ENCODE measurements at regions not wholly inside any gene's neighbourhood (a gene's known extent, or its start where the extent isn't known, plus 50 kb on each side); places are given as distances from the start of the nearest gene placed in this dataset.

DNA sequence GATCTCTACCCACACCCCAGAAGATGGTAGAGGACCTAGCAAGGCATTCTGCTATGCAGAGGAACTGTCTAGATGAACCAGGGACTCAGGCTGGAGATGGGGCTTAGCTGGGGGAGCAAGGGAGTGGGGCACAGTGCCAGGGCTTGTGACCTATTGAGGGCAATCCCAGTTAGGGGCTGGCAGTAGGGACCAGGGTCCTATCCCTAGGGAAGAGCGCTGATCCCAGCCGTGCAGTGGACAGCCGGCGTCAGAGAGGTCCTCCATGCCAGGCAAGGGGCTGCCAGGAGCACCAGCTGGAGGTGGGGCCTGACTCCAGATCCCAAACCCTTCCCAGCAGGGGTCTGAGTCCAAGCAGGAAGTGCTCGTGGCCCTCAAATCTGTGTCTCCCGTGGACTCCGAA, 52.7 kb upstream of the NEURL1B start:
- no peaks in the 10 kb centered on the region for H3K9me3 Mint-ChIP-seq
- ATAC-seq (replicated peaks) = no peak
- no peak overlapping the region for H3K27ac Mint-ChIP-seq
- H3K36me3 Mint-ChIP-seq (ENCODE audit: low read depth) = no peaks in the 10 kb centered on the region
- peaks cover 28% of the 10 kb centered on the region for H3K27me3 Mint-ChIP-seq
- H3K4me3 Mint-ChIP-seq = no peak overlapping the region
- no peaks in the 10 kb centered on the region for H3K4me1 Mint-ChIP-seq

GRCh38 chr5:172587061-172587405, 54.0 kb upstream of the NEURL1B start:
- Mint-ChIP-seq H3K4me3 (no peak overlapping the region), H3K4me1 (no peaks in the 10 kb centered on the region), H3K9me3 (no peaks in the 10 kb centered on the region), H3K27ac (no peak overlapping the region), H3K27me3 (peaks cover 33% of the 10 kb centered on the region), H3K36me3 (ENCODE audit: low read depth) (no peaks in the 10 kb centered on the region)
- no peak for ATAC-seq (replicated peaks)

DNA sequence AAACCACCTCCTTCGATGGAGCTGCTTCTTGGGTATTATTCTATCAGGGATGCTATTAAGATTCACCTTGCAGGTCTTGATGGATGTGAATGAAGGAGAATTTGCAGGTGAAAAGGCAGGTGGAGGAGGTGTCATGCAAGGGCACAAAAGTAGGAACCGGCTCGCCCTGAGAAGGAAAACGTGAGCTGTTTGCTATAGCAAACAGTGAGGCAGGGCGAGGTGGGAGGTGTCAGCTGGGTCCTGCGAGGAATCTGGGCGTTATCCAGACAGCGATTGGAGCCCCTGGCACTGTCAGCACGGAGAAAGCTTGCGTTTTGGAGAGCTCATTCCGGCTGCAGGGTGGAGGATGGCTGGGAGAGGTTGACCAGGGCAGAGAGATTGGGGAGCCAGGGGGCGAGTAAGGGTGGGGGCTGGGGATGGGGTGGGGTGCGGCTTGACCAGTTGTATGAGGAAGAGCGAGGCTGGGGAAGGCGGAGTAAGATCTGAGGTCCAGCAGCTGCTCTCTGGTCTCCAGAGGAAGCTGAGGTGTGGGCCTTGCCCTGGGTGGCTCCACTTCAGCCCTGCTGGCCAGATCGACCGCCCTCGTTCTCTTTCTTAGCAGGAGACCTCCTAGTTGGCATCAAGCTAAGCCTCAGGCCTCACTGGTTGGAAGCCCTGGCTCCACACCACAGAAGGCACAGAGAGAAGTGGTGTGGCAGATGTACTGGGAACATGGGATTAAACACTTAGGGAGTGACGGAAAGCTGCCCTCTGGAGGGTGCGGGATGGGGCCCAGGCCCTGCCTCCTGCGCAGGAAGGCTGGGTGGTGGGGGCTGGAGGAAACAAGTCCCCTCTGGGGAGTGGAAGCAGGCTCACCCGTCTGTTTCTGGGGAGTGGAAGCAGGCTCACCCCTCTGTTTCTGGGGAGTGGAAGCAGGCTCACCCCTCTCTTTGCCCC, 54.7 kb upstream of the NEURL1B start:
- H3K27ac Mint-ChIP-seq = no peak overlapping the region
- H3K27me3 Mint-ChIP-seq = peaks cover 34% of the 10 kb centered on the region
- no peaks in the 10 kb centered on the region for H3K4me1 Mint-ChIP-seq
- no peaks in the 10 kb centered on the region for H3K36me3 Mint-ChIP-seq (ENCODE audit: low read depth)
- H3K4me3 Mint-ChIP-seq = no peak overlapping the region
- no peak for ATAC-seq (replicated peaks)
- no peaks in the 10 kb centered on the region for H3K9me3 Mint-ChIP-seq

DNA sequence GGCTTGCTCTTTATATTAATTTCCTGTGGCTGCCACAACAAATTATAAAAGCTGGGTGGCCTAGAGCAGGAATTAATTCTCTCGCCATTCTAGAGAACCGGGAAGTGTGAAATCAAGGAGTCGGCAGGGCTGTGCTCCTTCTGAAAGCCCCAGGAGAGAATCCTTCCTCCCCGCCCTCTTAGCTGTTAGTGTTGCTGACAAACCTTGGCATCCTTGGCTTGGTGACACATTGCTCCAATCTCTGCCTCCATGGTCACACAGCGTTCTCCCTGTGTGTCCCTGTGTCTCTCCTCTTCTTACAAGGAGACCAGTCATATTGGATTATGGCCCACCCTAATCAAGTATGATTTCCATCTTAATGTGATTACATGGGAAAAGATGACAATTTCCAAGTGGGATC, 55.9 kb upstream of the NEURL1B start:
- Mint-ChIP-seq H3K4me3 (no peak overlapping the region), H3K27ac (no peak overlapping the region), H3K36me3 (ENCODE audit: low read depth) (no peaks in the 10 kb centered on the region), H3K27me3 (peaks cover 38% of the 10 kb centered on the region), H3K9me3 (no peaks in the 10 kb centered on the region), H3K4me1 (no peaks in the 10 kb centered on the region)
- ATAC-seq (replicated peaks) = no peak

DNA sequence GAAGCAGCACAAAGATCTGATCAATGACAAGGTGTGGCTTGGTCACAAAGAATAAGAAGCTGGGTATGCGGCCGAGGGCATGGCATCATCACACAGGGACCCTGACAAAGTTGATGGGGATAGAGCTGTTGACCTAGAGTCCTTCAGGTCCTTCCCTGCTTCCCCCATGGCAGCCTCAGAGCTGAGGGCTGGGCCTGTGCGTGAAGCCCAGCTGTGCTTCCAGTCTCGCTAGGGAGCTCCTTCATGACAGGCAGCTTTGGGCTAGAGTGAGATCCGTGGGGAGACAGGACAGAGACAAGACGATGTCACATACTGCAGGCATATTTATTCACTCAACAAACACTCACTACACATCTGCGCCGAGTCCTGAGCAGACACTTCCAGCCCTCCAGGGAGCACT, 56.4 kb upstream of the NEURL1B start:
- no peaks in the 10 kb centered on the region for H3K36me3 Mint-ChIP-seq (ENCODE audit: low read depth)
- no peaks in the 10 kb centered on the region for H3K9me3 Mint-ChIP-seq
- H3K4me1 Mint-ChIP-seq = no peaks in the 10 kb centered on the region
- no peak overlapping the region for H3K4me3 Mint-ChIP-seq
- ATAC-seq (replicated peaks) = no peak
- no peak overlapping the region for H3K27ac Mint-ChIP-seq
- peaks cover 38% of the 10 kb centered on the region for H3K27me3 Mint-ChIP-seq

- H3K4me1 Mint-ChIP-seq = no peaks in the 10 kb centered on the region
- H3K9me3 Mint-ChIP-seq = no peaks in the 10 kb centered on the region
- no peak for ATAC-seq (replicated peaks)
- peaks cover 38% of the 10 kb centered on the region for H3K27me3 Mint-ChIP-seq
- H3K4me3 Mint-ChIP-seq = no peak overlapping the region
- H3K27ac Mint-ChIP-seq = no peak overlapping the region
- no peaks in the 10 kb centered on the region for H3K36me3 Mint-ChIP-seq (ENCODE audit: low read depth)
Observed at GRCh38 chr5:172583931-172584511, 57.0 kb upstream of the NEURL1B start.

DNA sequence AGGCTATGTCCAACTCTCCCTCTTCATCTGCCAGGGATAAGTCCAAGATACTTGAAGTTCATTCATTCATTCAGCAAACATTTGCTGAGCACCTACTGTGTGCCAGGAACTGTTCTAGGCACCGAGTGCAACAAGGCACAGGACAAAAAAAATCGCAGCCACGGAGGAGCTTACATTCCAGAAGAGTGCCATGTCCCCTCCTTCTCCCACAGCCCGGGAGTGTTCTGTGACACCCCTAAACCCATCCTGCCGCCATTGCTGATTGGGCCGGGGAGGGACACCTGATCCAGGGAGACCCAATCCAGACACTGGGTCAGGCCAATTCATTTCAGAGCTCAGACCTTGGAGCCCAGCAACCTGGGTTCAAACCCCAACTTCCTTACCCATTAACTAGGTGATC, 58.1 kb upstream of the NEURL1B start:
- H3K4me1 Mint-ChIP-seq = no peaks in the 10 kb centered on the region
- peaks cover 38% of the 10 kb centered on the region for H3K27me3 Mint-ChIP-seq
- ATAC-seq (replicated peaks) = no peak
- H3K36me3 Mint-ChIP-seq (ENCODE audit: low read depth) = no peaks in the 10 kb centered on the region
- H3K9me3 Mint-ChIP-seq = no peaks in the 10 kb centered on the region
- no peak overlapping the region for H3K4me3 Mint-ChIP-seq
- no peak overlapping the region for H3K27ac Mint-ChIP-seq

DNA sequence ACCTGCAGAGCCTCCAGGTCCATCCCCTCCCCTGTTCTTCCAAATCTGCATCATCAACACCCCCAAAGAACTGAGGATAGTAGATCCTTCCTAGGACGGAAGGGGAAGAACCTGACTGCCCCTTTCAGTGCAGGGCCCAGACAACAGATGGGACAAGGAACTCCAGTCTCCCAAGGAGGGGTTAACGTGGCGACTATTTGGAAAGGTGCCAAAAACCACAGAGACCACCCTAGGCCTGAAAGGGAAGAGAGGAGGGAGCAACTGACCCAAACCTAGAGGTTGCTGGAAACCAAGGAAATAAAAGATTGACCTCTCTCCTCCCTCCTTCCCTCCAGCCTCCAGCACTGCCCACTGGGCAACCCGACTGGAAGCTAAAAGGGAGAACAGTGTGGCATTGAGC, 59.7 kb upstream of the NEURL1B start:
- H3K27me3 Mint-ChIP-seq = peaks cover 38% of the 10 kb centered on the region

DNA sequence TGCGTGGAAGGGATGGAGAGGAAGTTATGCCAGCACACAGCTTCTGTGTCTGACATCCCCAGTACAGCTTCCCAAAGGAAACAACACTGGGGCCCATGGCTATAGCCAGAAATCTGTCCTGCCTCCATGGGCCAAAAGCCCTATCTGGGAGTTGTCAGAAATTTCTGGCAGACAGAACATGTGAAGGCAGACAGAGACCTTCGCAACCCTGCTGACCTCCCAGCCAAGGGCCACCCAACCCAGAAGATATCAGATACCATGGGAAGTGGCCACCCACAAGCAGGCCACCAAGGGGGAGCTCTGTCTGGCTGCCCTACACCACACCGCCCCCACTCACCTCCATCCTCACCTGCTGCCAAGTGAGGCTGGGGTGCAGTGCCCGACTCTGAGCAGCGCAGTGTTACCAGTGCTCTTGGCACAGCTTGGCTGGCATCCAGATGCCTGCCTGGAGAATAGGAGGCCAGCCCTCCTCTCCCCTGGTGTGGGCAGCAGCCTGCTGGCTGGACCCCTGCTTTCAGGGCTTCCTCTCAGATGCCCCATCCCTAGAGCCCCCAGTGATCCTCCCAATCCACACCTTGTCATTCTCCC, 61.6 kb upstream of the NEURL1B start:
- H3K36me3 Mint-ChIP-seq (ENCODE audit: low read depth) = no peaks in the 10 kb centered on the region
- H3K9me3 Mint-ChIP-seq = no peaks in the 10 kb centered on the region
- no peaks in the 10 kb centered on the region for H3K4me1 Mint-ChIP-seq
- no peak overlapping the region for H3K27ac Mint-ChIP-seq
- no peak for ATAC-seq (replicated peaks)
- H3K4me3 Mint-ChIP-seq = no peak overlapping the region
- H3K27me3 Mint-ChIP-seq = peaks cover 32% of the 10 kb centered on the region

More for the DNA sequence above, 59.7 kb upstream of the NEURL1B start:
- H3K9me3 Mint-ChIP-seq = no peaks in the 10 kb centered on the region
- no peak overlapping the region for H3K4me3 Mint-ChIP-seq
- H3K4me1 Mint-ChIP-seq = no peaks in the 10 kb centered on the region
- ATAC-seq (replicated peaks) = no peak
- H3K27ac Mint-ChIP-seq = no peak overlapping the region
- H3K36me3 Mint-ChIP-seq (ENCODE audit: low read depth) = no peaks in the 10 kb centered on the region

DNA sequence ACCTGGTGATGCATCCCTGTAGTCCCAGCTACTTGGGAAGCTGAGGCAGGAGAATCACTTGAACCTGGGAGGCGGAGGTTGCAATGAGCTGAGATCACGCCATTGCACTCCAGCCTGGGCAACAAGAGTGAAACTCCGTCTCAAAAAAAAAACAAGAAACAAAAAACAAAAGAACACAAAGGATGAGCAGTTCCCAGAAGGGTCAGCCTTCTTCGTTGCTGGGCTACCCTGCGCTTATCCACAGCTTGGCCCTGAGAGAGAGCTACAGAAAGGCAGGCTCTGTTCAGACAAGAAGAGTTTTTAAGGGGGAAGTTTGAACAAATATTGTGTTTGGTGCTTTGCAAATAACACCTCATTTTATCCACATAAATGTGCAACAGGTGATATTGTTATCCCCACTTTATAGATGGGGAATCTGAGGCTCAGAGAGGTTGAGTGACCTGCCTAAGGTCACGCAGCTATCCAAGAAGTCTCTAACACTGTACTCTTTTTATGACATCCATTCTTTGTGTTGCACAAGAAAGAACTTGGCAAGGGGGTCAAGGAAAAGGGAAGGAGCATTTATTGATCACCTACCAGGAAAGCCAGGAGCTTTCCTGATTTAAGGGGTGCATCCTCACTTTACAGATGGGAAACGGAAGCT, 63.7 kb upstream of the NEURL1B start:
- no peaks in the 10 kb centered on the region for H3K4me1 Mint-ChIP-seq
- peaks cover 20% of the 10 kb centered on the region for H3K27me3 Mint-ChIP-seq
- no peak overlapping the region for H3K27ac Mint-ChIP-seq
- H3K4me3 Mint-ChIP-seq = no peak overlapping the region
- ATAC-seq (replicated peaks) = no peak
- H3K36me3 Mint-ChIP-seq (ENCODE audit: low read depth) = no peaks in the 10 kb centered on the region
- H3K9me3 Mint-ChIP-seq = no peaks in the 10 kb centered on the region

DNA sequence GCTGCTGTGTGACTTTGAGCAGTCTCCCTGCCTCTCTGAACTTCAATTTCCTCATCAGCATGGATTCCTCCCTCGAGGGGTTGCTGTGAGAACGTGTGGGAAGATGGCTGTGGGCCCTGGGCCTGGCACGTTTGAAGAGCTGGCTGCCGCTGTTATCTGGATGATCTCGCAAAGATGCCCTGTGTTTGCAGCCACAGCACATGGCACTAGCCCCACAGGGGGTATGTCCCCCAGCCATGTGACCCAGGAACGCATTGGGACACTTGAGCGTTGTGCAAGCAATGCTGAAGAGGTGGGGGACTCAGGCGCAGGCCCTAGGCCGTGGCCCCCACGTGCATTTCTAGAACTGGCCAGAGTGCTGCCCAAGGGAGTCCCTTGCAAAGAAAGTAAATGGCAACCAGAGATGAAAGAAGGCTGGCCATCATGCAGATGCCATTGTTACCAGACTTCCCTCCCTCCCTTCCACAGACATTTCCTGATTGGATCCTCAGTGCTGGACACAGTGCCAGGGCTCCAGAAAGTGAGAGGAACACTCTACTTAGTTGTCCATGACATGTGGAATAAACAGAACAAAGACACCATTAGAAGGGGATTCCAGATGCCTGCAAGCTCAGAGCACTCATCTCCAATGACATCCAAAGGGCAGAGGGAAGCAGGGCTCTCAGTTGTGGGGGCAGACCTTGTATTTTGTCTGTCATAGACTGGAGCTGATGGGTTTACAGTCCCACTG, 65.1 kb upstream of the NEURL1B start:
- Mint-ChIP-seq H3K9me3 (no peaks in the 10 kb centered on the region), H3K27me3 (peaks cover 12% of the 10 kb centered on the region), H3K4me3 (no peak overlapping the region), H3K4me1 (no peaks in the 10 kb centered on the region), H3K36me3 (ENCODE audit: low read depth) (no peaks in the 10 kb centered on the region), H3K27ac (no peak overlapping the region)
- no peak for ATAC-seq (replicated peaks)

DNA sequence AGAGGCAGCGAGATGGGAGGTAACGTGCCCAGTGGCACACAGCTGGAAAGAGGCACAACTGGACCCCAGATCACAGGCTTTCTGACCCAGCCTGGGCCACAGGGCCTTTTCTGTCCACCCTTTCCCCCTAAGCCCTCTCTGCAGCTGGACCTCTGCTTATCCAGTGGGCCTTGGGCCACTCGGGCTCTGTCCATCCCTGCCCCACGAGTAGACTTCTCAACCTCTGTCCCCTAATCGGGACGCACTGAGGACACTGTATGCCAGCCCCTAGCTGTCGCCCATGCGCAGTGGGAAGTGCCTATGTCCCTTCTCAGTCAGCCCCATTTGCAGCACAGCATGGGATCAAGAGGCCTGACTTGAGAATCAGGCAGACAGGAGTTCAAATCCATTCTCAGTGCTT, 65.6 kb upstream of the NEURL1B start:
- Mint-ChIP-seq H3K9me3 (no peaks in the 10 kb centered on the region), H3K4me3 (no peak overlapping the region), H3K27ac (no peak overlapping the region), H3K36me3 (ENCODE audit: low read depth) (no peaks in the 10 kb centered on the region), H3K4me1 (no peaks in the 10 kb centered on the region), H3K27me3 (peaks cover 11% of the 10 kb centered on the region)
- ATAC-seq (replicated peaks) = no peak

DNA sequence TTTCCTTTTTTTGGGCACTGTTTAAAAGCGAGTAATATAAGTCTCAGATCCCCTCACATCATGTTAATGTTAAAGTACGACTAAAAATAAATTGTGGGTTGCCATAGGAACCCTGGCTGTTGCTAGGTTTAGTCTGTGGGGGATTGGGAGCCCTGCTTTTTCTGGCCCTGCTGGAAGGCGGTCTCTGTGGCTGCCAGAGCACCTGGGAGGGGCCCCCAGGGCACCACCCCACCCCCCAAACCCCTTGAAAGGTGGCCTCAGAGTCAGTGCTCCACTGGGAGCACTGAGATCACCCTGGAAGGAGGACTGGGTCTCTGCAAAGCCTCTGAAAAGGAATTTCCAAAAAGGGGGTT, 66.2 kb upstream of the NEURL1B start:
- H3K27ac Mint-ChIP-seq = no peak overlapping the region
- H3K36me3 Mint-ChIP-seq (ENCODE audit: low read depth) = no peaks in the 10 kb centered on the region
- ATAC-seq (replicated peaks) = no peak

More for the DNA sequence above, 66.2 kb upstream of the NEURL1B start:
- Mint-ChIP-seq H3K4me3 (no peak overlapping the region), H3K9me3 (no peaks in the 10 kb centered on the region), H3K27me3 (peaks cover 11% of the 10 kb centered on the region), H3K4me1 (no peaks in the 10 kb centered on the region)
